HCT116 (cell line): ENCODE measurements at regions not wholly inside any gene's neighbourhood (a gene's known extent, or its start where the extent isn't known, plus 50 kb on each side); places are given as distances from the start of the nearest gene placed in this dataset.
"Not testable (repeated sequence)": the region's sequence is repeated elsewhere in the genome, so short reads cannot be mapped to it uniquely, and the experiment has no call there.

Source experiments
- EZH2phosphoT487 ChIP-seq: fragments of 200-600 bp; IDR thresholded peaks from 2 replicates; pipeline ENCODE4 v1.6.1; 2018; ENCODE audit warnings: antibody characterized with exemption, borderline replicate concordance
- POLR2A ChIP-seq: IDR thresholded peaks from 2 replicates; pipeline ENCODE4 v1.7.0; 2011; ENCODE audit warnings: borderline replicate concordance; ENCODE audit not compliant: insufficient read depth, insufficient read length; ENCODE audit errors: extremely low read depth
- POLR2AphosphoS5 ChIP-seq: IDR thresholded peaks from 2 replicates; pipeline ENCODE4 v1.6.1; 2011; ENCODE audit warnings: mild to moderate bottlenecking, low read depth, low read length, moderate library complexity
- RAD21 ChIP-seq: IDR thresholded peaks from 2 replicates; pipeline ENCODE4 v1.6.1; 2012; ENCODE audit warnings: low read depth, mild to moderate bottlenecking
- YY1 ChIP-seq: IDR thresholded peaks from 2 replicates; pipeline ENCODE4 v1.6.1; 2011; ENCODE audit warnings: low read length, low read depth, moderate library complexity, mild to moderate bottlenecking; ENCODE audit not compliant: insufficient replicate concordance; ENCODE audit errors: extremely low read depth
- TF ChIP-seq, protein P1 (sequence below), 3 experiments: fragments of 200-600 bp in 1 of 3; sonication (generic) in 1 of 3; IDR thresholded peaks in 2 of 3; conservative IDR thresholded peaks in 1 of 3; 2 replicates each; pipeline ENCODE4 v1.5.1; 2012 to 2017; ENCODE audit warnings: low read depth in 2 of 3, low read length in 2 of 3, antibody characterized with exemption in 1 of 3, borderline replicate concordance in 1 of 3, control low read depth in 1 of 3, mild to moderate bottlenecking in 1 of 3, mixed read lengths in 1 of 3, mixed run types in 1 of 3, moderate library complexity in 1 of 3; ENCODE audit not compliant: insufficient read depth in 1 of 3

DNA sequence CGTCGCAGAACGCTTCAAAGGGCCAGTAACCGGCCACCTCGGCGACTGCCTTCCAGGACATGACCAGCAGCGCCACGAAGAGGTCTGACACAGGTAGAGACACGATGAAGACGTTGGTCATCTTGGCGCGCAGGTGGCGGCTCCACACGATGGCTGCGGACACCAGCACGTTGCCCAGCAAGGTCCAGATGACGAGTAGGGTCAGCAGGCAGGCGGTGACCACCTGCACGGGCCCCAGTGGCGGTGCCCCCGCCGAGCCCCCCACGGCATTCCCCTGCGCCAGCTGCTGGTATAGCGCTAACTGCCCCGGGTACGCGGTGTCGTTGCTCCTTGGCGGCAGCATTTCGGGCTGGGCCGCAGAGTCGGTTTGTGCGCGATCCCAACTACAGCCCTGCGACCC, 2994.1 kb downstream of the RPIA start:
- TF ChIP-seq, protein P1, sequence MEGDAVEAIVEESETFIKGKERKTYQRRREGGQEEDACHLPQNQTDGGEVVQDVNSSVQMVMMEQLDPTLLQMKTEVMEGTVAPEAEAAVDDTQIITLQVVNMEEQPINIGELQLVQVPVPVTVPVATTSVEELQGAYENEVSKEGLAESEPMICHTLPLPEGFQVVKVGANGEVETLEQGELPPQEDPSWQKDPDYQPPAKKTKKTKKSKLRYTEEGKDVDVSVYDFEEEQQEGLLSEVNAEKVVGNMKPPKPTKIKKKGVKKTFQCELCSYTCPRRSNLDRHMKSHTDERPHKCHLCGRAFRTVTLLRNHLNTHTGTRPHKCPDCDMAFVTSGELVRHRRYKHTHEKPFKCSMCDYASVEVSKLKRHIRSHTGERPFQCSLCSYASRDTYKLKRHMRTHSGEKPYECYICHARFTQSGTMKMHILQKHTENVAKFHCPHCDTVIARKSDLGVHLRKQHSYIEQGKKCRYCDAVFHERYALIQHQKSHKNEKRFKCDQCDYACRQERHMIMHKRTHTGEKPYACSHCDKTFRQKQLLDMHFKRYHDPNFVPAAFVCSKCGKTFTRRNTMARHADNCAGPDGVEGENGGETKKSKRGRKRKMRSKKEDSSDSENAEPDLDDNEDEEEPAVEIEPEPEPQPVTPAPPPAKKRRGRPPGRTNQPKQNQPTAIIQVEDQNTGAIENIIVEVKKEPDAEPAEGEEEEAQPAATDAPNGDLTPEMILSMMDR (IDR thresholded peaks at IDR 0.05 in 2 of 3, conservative IDR thresholded peaks at IDR 0.05 in 1 of 3; ENCODE audit: borderline replicate concordance in 1 of 3, insufficient read depth in 1 of 3, low read depth in 2 of 3, low read length in 2 of 3): not testable (repeated sequence)
- not testable (repeated sequence) for TF ChIP-seq POLR2AphosphoS5, YY1, RAD21, POLR2A, EZH2phosphoT487
